ENCODE measurements at regions not wholly inside any gene's neighbourhood (a gene's known extent, or its start where the extent isn't known, plus 50 kb on each side); places are given as distances from the start of the nearest gene placed in this dataset.

DNA sequence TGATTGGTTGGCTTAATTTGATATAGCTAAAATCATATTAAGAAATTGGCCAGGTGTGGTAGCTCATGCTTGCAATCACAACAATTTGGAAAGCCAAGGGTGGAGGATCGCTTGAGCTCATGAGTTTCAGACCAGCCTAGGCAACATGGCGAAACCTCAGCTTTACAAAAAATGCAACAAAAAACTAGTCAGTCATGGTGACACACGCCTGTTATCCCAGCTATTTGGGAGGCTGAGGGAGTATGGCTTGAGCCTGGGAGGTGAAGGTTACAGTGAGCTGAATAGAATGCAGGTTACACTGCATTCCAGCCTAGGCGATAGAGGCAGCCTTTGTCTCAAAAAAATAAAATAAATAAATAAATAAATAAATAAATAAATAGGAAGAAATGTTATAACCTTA is 1579.6 kb upstream of the SLC10A2 start:
- no peaks in the 10 kb centered on the region for H3K27me3 Mint-ChIP-seq (ENCODE audit: low read depth)
- H3K4me3 Mint-ChIP-seq, result no peak overlapping the region
- H3K9me3 Mint-ChIP-seq, result peaks cover 3% of the 10 kb centered on the region
- TF ChIP-seq, protein P1, sequence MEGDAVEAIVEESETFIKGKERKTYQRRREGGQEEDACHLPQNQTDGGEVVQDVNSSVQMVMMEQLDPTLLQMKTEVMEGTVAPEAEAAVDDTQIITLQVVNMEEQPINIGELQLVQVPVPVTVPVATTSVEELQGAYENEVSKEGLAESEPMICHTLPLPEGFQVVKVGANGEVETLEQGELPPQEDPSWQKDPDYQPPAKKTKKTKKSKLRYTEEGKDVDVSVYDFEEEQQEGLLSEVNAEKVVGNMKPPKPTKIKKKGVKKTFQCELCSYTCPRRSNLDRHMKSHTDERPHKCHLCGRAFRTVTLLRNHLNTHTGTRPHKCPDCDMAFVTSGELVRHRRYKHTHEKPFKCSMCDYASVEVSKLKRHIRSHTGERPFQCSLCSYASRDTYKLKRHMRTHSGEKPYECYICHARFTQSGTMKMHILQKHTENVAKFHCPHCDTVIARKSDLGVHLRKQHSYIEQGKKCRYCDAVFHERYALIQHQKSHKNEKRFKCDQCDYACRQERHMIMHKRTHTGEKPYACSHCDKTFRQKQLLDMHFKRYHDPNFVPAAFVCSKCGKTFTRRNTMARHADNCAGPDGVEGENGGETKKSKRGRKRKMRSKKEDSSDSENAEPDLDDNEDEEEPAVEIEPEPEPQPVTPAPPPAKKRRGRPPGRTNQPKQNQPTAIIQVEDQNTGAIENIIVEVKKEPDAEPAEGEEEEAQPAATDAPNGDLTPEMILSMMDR (IDR thresholded peaks at IDR 0.05; ENCODE audit: unreplicated experiment), result no peak
- H3K36me3 Mint-ChIP-seq, result no peaks in the 10 kb centered on the region
- peaks cover 7% of the 10 kb centered on the region for H3K4me1 Mint-ChIP-seq
- no peak overlapping the region for H3K27ac Mint-ChIP-seq
- no peak for DNase-seq (ENCODE audit: low spot score in 2 of 2, unreplicated experiment in 2 of 2)

DNA sequence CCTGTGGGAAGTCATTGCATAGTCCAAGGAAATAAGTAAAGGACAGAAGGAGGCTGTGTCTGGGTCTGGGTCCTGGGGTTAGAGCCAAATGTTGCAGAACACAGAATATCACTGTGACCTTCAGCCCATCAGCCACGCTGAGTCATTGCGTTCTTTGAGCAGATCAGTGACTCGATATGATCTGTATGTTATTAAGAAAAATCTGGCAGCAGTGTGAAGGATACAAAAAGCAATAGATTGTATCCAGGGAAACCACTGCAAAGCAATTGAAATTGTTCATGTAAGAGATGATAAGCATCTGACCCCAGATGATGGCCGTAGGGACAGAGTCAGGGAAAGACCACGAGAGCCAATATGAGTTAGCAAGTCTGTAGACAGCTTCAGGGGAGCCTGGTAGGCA is 1575.1 kb upstream of the SLC10A2 start:
- TF ChIP-seq, protein P1 (IDR thresholded peaks at IDR 0.05; ENCODE audit: unreplicated experiment), result no peak
- Mint-ChIP-seq H3K4me3 (no peak overlapping the region), H3K27me3 (ENCODE audit: low read depth) (no peaks in the 10 kb centered on the region), H3K36me3 (no peaks in the 10 kb centered on the region), H3K4me1 (peaks cover 5% of the 10 kb centered on the region), H3K9me3 (no peaks in the 10 kb centered on the region), H3K27ac (no peak overlapping the region)
- DNase-seq (ENCODE audit: low spot score in 2 of 2, unreplicated experiment in 2 of 2), result no peak

DNA sequence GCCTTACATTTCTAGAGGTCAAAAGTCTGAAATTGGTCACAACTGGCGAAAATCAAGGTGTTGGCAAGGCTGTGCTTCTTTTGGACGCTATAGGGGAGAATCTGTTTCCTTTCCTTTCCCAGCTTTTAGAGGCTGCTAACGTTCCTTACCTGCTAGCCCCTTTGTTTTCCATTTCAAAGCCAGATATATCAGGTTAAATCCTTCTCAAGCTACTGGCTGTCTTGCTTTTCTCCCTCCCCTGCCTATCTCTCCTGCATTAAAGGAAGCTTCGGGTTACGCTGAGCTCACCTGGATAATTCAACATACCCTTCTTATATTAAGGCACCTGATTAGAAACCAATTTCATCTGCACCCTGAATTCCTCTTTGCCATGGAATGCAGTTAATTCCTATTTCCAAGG is 1569.7 kb upstream of the SLC10A2 start:
- no peaks in the 10 kb centered on the region for H3K9me3 Mint-ChIP-seq
- H3K36me3 Mint-ChIP-seq, result no peaks in the 10 kb centered on the region
- DNase-seq (ENCODE audit: low spot score in 2 of 2, unreplicated experiment in 2 of 2), result no peak
- no peaks in the 10 kb centered on the region for H3K27me3 Mint-ChIP-seq (ENCODE audit: low read depth)
- peaks cover 6% of the 10 kb centered on the region for H3K4me1 Mint-ChIP-seq
- TF ChIP-seq, protein P1 (IDR thresholded peaks at IDR 0.05; ENCODE audit: unreplicated experiment), result no peak
- no peak overlapping the region for H3K4me3 Mint-ChIP-seq
- no peak overlapping the region for H3K27ac Mint-ChIP-seq

DNA sequence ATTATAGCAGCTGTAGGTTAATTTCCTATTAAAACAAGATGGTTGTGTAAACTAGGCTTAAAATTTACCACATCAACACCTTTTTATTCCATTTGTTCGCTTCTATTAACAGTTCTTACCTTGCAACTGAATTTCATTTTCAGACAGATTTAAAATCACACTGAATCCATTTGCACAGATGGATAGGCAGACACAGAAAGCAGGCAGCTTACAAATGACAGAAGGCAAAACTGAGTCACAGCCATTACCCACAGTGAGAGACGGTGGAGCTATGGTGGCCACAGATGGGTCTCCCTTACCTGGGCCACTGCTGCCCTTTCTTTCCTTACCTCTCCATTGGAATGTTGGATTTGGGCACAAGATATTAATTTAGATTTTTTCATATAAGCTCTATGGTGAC is 1567.8 kb upstream of the SLC10A2 start:
- no peaks in the 10 kb centered on the region for H3K27me3 Mint-ChIP-seq (ENCODE audit: low read depth)
- no peak overlapping the region for H3K27ac Mint-ChIP-seq
- no peak for DNase-seq (ENCODE audit: low spot score in 2 of 2, unreplicated experiment in 2 of 2)
- peaks cover 6% of the 10 kb centered on the region for H3K4me1 Mint-ChIP-seq
- TF ChIP-seq, protein P1 (IDR thresholded peaks at IDR 0.05; ENCODE audit: unreplicated experiment), result no peak
- H3K4me3 Mint-ChIP-seq, result no peak overlapping the region
- no peaks in the 10 kb centered on the region for H3K9me3 Mint-ChIP-seq
- H3K36me3 Mint-ChIP-seq, result no peaks in the 10 kb centered on the region

DNA sequence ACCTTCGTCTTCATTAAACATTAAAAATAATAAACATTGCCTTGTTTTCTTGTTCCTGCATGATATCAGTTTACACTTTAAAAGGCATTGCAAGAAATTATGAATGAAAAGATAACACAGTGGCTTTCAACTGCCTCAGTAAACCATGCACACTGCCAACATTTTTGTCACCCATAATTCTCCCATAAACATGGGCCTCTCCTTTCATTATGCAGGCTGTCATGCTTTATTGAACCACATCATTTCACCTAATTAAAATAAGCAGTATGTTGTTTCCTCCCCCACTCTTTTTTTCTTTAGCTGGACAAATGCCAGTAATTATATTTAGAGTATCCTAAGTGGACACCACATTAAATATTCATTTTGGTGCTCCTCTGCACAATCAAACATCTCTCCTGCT is 1566.5 kb upstream of the SLC10A2 start:
- no peaks in the 10 kb centered on the region for H3K27me3 Mint-ChIP-seq (ENCODE audit: low read depth)
- H3K27ac Mint-ChIP-seq, result no peak overlapping the region
- H3K36me3 Mint-ChIP-seq, result no peaks in the 10 kb centered on the region

More for the DNA sequence above, 1566.5 kb upstream of the SLC10A2 start:
- Mint-ChIP-seq H3K4me1 (peaks cover 6% of the 10 kb centered on the region), H3K4me3 (no peak overlapping the region), H3K9me3 (no peaks in the 10 kb centered on the region)
- no peak for DNase-seq (ENCODE audit: low spot score in 2 of 2, unreplicated experiment in 2 of 2)
- TF ChIP-seq, protein P1 (IDR thresholded peaks at IDR 0.05; ENCODE audit: unreplicated experiment), result no peak
